AG04449 (cell line): ENCODE measurements at regions not wholly inside any gene's neighbourhood (a gene's known extent, or its start where the extent isn't known, plus 50 kb on each side); places are given as distances from the start of the nearest gene placed in this dataset.

Experiments used
- CTCF ChIA-PET: fragments of 350-600 bp; formaldehyde crosslinking; extraction: SDS; loops from one replicate; lab custom pipeline; 2021; ENCODE audit warnings: antibody characterized with exemption; lab: Yijun Ruan, JAX
- POLR2A ChIA-PET: fragments of 400-600, 350-600 bp; formaldehyde crosslinking; extraction: SDS; loops from one replicate; lab custom pipeline; 2020; ENCODE audit warnings: antibody characterized with exemption, inconsistent platforms; lab: Yijun Ruan, JAX
- DNase-seq: peaks from one replicate; pipeline ENCODE4 v3.0.0-alpha.2; 2010; ENCODE audit warnings: low read depth, low spot score
- H3K4me3 ChIP-seq: 2 replicates; pipeline ENCODE4 v1.5.1; 2011; ENCODE audit warnings: low read depth, mild to moderate bottlenecking, control low read depth, low read length
- CTCF ChIP-seq: IDR thresholded peaks from one replicate; pipeline ENCODE4 v1.5.1; 2011; ENCODE audit warnings: mild to moderate bottlenecking, moderate library complexity, low read length, control low read depth, inconsistent platforms; ENCODE audit not compliant: insufficient read depth; ENCODE audit errors: missing control alignments

- no peak for DNase-seq
- no peak for TF ChIP-seq CTCF
- POLR2A ChIA-PET: no interaction called here
- CTCF ChIA-PET: interaction anchor here (1.2 kb wide), 1 partner anchor 9 kb away, joined by 4 read pairs; no protein-coding TSS in a partner anchor
- H3K4me3 ChIP-seq: no peak overlapping the region
Observed at GRCh38 chr5:159486836-159487235, 156.5 kb upstream of the IL12B start.

DNA sequence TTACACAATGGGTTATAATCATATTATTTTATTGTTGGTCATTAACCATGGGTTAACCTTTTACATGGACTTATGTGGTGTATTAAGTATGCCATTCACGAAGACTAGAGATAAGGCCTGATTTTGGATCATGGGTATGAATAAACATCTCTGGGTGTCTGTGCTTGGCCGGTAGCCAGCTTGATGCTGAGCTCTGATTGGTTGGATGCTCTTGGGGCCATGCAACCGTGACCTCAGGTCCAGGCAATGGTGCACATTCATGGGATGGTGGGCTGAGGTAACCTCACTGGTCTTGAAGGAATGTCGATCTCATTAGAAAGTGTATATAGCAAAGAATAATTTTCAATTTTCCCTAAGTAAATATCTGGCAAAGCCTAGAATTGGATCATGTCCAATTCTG lies 158.2 kb upstream of the IL12B start:
- TF ChIP-seq CTCF: no peak
- H3K4me3 ChIP-seq: no peak overlapping the region
- DNase-seq: no peak
- ChIA-PET POLR2A (no interaction called here), CTCF (interaction anchor here (1.1 to 1.3 kb wide), 2 partner anchors 12 to 25 kb away, joined by 3 read pairs; no protein-coding TSS in a partner anchor)

- TF ChIP-seq CTCF: no peak
- POLR2A ChIA-PET: no interaction called here
- no peak overlapping the region for H3K4me3 ChIP-seq
- no peak for DNase-seq
- CTCF ChIA-PET: interaction anchor here (0.6 to 1.3 kb wide), 3 partner anchors 13 to 26 kb away, joined by 3 read pairs; no protein-coding TSS in a partner anchor
Observed at GRCh38 chr5:159489779-159490178, 159.5 kb upstream of the IL12B start.

DNA sequence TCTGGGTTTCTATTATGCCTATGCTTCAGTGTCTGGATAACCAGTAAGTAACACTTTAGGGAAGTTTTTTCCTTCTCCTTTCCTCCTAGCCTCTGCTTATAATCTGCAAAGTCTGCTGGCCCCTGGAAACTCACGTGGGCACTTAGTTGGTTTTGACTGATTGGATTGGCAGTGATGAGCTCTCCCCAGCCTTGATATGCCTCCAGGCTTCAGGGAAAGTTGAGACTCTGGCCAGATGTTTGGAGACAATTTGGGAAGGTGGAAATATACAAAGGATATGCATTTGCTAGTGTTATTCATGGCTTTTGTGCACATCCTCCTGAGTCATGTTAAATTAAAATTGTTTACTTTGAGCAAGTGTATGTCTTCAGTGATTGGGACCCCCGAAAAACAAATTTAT lies 160.2 kb upstream of the IL12B start:
- TF ChIP-seq CTCF: no peak
- POLR2A ChIA-PET: no interaction called here

DNA sequence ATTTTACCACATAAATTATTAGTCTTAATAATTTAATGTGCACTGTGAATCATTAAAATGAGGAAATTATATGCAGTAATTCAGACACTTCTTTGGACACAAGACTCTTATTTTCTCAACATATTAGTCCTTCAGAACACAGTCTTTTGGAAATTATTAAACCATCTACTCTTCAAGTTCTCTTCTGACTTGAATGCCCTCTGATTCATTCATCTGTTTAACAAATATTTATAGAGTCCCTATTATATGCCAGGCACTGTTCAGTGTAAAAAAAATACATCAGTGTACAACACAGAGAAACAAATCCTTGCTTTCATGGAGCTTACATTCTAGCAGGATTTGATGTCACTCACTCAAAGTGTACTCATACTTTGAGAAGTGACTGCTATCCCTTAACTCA lies 163.4 kb upstream of the IL12B start:
- CTCF ChIA-PET: no interaction called here
- TF ChIP-seq CTCF: no peak
- no peak for DNase-seq
- POLR2A ChIA-PET: no interaction called here
- no peak overlapping the region for H3K4me3 ChIP-seq

More for the DNA sequence above, 160.2 kb upstream of the IL12B start:
- H3K4me3 ChIP-seq: no peak overlapping the region
- no peak for DNase-seq
- CTCF ChIA-PET: interaction anchor here (1.9 kb wide), 1 partner anchor 13 kb away, joined by 5 read pairs; no protein-coding TSS in a partner anchor

- no peak for DNase-seq
- ChIA-PET CTCF (interaction anchor here (1.2 kb wide), 1 partner anchor 7 kb away, joined by 3 read pairs; no protein-coding TSS in a partner anchor), POLR2A (no interaction called here)
- H3K4me3 ChIP-seq: no peak overlapping the region
- TF ChIP-seq CTCF: no peak
Observed at GRCh38 chr5:159496773-159497172, 166.5 kb upstream of the IL12B start.
